Kidney epithelial cell (primary cell): ENCODE measurements at regions not wholly inside any gene's neighbourhood (a gene's known extent, or its start where the extent isn't known, plus 50 kb on each side); places are given as distances from the start of the nearest gene placed in this dataset.

ENCODE experiments used
- DNase-seq: peaks from one replicate; pipeline ENCODE4 v3.0.0-alpha.2; 2010; ENCODE audit warnings: low read depth
- H3K27me3 ChIP-seq: 2 replicates; pipeline ENCODE4 v1.6.0; 2011; ENCODE audit warnings: low read length; ENCODE audit not compliant: control insufficient read depth, insufficient read depth
- H3K36me3 ChIP-seq: 2 replicates; pipeline ENCODE4 v1.5.1; 2011; ENCODE audit warnings: low read length; ENCODE audit not compliant: control insufficient read depth, insufficient read depth
- H3K4me3 ChIP-seq: 2 replicates; pipeline ENCODE4 v1.5.1; 2011; ENCODE audit warnings: low read depth, mild to moderate bottlenecking, control low read depth, low read length
- TF ChIP-seq, protein P1 (sequence below): IDR thresholded peaks from 2 replicates; pipeline ENCODE4 v1.5.1; 2011; ENCODE audit warnings: mild to moderate bottlenecking, moderate library complexity, low read length, control low read depth, inconsistent platforms; ENCODE audit not compliant: insufficient read depth, poor library complexity, severe bottlenecking

DNA sequence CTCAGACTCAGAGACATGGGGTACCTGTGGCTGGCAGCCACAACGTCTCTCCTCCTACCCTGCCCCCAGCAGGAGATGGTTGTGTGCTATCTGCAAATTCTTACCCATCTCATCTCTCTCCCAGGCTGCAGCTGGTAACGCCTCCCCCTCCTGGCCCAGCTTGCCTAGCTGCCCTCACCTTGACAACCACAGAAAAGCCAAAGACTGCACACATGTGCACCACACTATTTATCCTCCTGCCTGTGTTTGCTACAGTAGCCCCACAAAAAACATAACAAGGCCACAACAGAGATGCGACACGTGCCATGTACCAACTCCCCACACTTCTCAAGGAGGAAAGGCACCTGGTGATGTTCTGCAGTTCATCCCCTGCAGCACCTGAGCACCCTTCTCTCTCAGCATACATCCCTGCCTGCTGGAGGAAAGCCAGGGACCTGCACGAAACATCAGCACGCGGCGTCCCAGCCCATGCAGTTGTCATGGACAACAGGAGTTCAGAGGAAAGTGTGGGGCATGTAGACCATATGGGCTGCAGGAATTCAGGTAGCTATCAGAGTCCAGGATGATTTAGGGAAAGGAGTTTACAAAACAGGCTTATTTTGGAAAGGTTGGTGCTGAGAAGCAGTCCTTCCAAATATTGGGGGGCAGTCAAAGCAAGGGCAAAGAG, 168.7 kb downstream of the C5orf15 start:
- H3K36me3 ChIP-seq: no peaks in the 10 kb centered on the region
- H3K4me3 ChIP-seq: no peak overlapping the region
- DNase-seq: no peak
- peaks cover 10% of the 10 kb centered on the region for H3K27me3 ChIP-seq
- TF ChIP-seq, protein P1, sequence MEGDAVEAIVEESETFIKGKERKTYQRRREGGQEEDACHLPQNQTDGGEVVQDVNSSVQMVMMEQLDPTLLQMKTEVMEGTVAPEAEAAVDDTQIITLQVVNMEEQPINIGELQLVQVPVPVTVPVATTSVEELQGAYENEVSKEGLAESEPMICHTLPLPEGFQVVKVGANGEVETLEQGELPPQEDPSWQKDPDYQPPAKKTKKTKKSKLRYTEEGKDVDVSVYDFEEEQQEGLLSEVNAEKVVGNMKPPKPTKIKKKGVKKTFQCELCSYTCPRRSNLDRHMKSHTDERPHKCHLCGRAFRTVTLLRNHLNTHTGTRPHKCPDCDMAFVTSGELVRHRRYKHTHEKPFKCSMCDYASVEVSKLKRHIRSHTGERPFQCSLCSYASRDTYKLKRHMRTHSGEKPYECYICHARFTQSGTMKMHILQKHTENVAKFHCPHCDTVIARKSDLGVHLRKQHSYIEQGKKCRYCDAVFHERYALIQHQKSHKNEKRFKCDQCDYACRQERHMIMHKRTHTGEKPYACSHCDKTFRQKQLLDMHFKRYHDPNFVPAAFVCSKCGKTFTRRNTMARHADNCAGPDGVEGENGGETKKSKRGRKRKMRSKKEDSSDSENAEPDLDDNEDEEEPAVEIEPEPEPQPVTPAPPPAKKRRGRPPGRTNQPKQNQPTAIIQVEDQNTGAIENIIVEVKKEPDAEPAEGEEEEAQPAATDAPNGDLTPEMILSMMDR: no peak

DNA sequence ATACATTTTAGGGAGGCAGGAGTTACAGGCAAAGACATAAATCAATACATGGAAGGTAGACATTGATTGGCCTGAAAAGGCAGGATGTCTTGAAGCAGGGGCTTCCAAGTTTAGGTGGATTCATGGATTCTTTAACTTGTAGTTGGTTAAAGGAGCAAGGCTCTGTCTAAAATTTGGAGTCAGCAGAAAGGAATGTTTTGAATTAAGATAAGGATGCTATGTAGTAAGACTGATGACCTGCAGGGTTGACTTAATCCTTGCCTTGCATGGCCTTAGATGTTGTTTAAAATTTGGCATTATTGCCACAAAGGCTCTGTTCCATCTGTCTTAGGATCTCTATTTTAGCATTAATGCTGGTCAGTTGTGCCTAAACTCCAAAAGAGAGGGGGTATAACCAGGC, 171.3 kb downstream of the C5orf15 start:
- no peak for DNase-seq
- peaks cover 13% of the 10 kb centered on the region for H3K27me3 ChIP-seq
- TF ChIP-seq, protein P1: no peak
- no peak overlapping the region for H3K4me3 ChIP-seq
- no peaks in the 10 kb centered on the region for H3K36me3 ChIP-seq

DNA sequence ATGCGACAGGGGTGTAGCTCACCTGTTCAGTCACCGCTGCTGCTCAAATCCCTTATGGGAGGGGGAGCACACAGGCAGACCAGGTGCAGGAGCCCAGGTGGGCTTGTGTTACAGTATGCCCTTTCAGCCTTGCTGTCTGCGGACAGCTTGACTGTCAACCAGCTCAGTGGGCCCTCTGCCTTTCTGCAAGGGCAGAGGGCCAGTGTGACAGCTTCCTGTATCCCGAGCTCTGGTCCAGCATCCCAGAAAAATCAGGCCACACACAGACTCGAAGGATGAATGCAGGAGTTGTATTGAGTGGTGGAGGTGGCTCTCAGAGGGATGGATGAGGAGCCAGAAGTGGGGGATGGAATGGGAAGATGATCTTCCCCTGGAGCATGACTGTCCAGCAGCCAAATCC, 172.2 kb downstream of the C5orf15 start:
- no peak overlapping the region for H3K4me3 ChIP-seq
- no peaks in the 10 kb centered on the region for H3K36me3 ChIP-seq
- TF ChIP-seq, protein P1: no peak
- DNase-seq: no peak
- H3K27me3 ChIP-seq: peaks cover 7% of the 10 kb centered on the region

DNA sequence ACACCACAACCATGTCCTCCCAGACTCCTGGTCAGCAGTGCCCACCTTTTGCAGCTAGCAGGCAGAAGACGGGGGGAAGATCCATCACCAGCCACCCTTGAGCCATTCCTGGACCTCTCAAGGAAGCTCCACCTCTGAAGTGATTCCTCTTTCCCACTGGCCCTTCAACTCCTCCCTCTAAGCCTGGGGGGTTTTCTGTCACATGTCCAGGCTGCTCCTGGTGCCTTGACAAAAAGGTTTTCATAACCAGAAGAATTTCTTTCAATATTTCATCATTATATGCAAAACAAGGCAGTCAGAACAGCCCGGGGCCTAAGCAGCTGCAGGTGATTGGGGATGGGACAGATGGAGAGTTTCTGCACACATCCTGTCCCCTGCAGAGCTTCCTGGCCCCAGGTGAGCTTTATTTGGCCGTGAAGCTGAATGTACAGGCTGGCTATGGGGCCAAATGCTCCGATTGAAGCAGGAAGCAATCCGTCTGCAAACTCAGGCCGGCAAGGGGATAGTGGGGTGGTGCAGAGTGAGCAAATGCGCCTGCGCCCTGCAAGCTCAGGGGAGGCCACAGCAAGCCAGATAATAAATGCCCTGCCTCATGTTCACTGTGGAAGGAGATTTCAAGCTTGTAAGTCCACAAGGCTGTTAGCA, 173.5 kb downstream of the C5orf15 start:
- TF ChIP-seq, protein P1: no peak
- Histone ChIP-seq H3K4me3 (no peak overlapping the region), H3K27me3 (peaks cover 3% of the 10 kb centered on the region), H3K36me3 (no peaks in the 10 kb centered on the region)
- no peak for DNase-seq

DNA sequence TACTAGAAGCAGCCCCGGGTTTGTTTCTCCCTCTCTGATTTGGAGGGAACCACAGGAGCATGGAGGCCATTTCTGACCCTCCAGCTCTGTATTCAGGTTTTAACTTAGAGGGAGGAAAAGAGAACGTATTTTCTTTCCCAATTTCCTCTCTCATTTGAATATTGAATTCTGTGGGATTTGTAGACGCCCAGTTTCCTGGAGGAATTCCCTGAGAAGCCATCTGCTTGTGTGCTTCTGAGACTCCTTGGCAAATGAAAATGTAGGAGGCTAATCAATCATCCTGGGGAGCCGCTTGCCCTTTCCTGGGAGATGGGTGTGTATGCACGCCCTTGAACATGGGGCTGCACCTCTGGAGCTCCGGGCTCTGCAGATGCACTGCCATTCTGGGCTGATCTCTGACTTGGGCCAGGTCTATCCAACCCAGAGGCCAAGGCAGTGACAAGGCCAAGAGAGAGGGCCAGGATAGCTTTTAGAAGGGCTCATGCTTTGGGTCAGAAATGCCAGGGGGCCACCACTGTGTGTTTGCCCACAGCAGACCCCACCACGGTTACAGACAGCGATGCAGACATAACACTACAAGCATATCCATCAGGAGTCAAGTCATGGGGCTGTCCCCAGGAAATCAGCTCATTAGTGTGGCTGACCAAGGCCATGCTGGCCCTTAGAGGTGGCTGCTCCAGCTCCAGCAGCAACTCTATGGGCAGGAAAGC, 174.5 kb downstream of the C5orf15 start:
- H3K36me3 ChIP-seq: no peaks in the 10 kb centered on the region
- H3K4me3 ChIP-seq: no peak overlapping the region
- peaks cover 3% of the 10 kb centered on the region for H3K27me3 ChIP-seq
- DNase-seq: no peak
- TF ChIP-seq, protein P1: no peak
